GM21360 (cell line): ENCODE measurements at regions not wholly inside any gene's neighbourhood (a gene's known extent, or its start where the extent isn't known, plus 50 kb on each side); places are given as distances from the start of the nearest gene placed in this dataset.
"Not testable (repeated sequence)": the region's sequence is repeated elsewhere in the genome, so short reads cannot be mapped to it uniquely, and the experiment has no call there.

Experiments used
- ATAC-seq: cut with Tn5 transposase; IDR thresholded peaks from one replicate; pipeline ENCODE4 v1.9.1; 2021; ENCODE audit warnings: mild to moderate bottlenecking, moderate library complexity; ENCODE audit not compliant: unreplicated experiment

- ATAC-seq = no peak
Observed at GRCh38 chr21:19029816-19030215, 626.2 kb upstream of the TMPRSS15 start.

GRCh38 chr21:19031953-19032352 is 628.4 kb upstream of the TMPRSS15 start:
- ATAC-seq = no peak

- ATAC-seq = no peak
Observed at GRCh38 chr21:19034041-19034440, 630.5 kb upstream of the TMPRSS15 start.

GRCh38 chr21:19034560-19034959 is 631.0 kb upstream of the TMPRSS15 start:
- no peak for ATAC-seq

- no peak for ATAC-seq
Observed at GRCh38 chr21:19045876-19046275, 642.3 kb upstream of the TMPRSS15 start.

- no peak for ATAC-seq
Observed at GRCh38 chr21:19048098-19048672, 644.6 kb upstream of the TMPRSS15 start.

GRCh38 chr21:19049567-19049966 is 646.0 kb upstream of the TMPRSS15 start:
- ATAC-seq = no peak

- ATAC-seq = no peak
Observed at GRCh38 chr21:19065164-19065563, 661.6 kb upstream of the TMPRSS15 start.

- no peak for ATAC-seq
Observed at GRCh38 chr21:19076031-19076430, 672.4 kb upstream of the TMPRSS15 start.

GRCh38 chr21:19109694-19110093 is 706.1 kb upstream of the TMPRSS15 start:
- no peak for ATAC-seq

GRCh38 chr21:19119259-19119658 is 715.7 kb upstream of the TMPRSS15 start:
- not testable (repeated sequence) for ATAC-seq

GRCh38 chr21:19120591-19120990 is 717.0 kb upstream of the TMPRSS15 start:
- ATAC-seq = no peak

GRCh38 chr21:19122356-19122755 is 718.8 kb upstream of the TMPRSS15 start:
- ATAC-seq = no peak

- ATAC-seq = no peak
Observed at GRCh38 chr21:19123053-19123452, 719.5 kb upstream of the TMPRSS15 start.

GRCh38 chr21:19123525-19123924 is 719.9 kb upstream of the TMPRSS15 start:
- no peak for ATAC-seq

- ATAC-seq = no peak
Observed at GRCh38 chr21:19124691-19125090, 721.1 kb upstream of the TMPRSS15 start.

GRCh38 chr21:19130379-19131028 is 726.9 kb upstream of the TMPRSS15 start:
- ATAC-seq = no peak

- ATAC-seq = no peak
Observed at GRCh38 chr21:19141511-19141910, 737.9 kb upstream of the TMPRSS15 start.

GRCh38 chr21:19145682-19146293 is 742.2 kb upstream of the TMPRSS15 start:
- no peak for ATAC-seq

GRCh38 chr21:19148056-19148455 is 744.5 kb upstream of the TMPRSS15 start:
- no peak for ATAC-seq

- no peak for ATAC-seq
Observed at GRCh38 chr21:19171585-19171984, 768.0 kb upstream of the TMPRSS15 start.

- no peak for ATAC-seq
Observed at GRCh38 chr21:19181604-19182140, 778.1 kb upstream of the TMPRSS15 start.
